ENCODE measurements at regions not wholly inside any gene's neighbourhood (a gene's known extent, or its start where the extent isn't known, plus 50 kb on each side); places are given as distances from the start of the nearest gene placed in this dataset.
A peak's percentile ranks its signal among the peaks of the same experiment; 100 is the strongest.

- intact Hi-C loops (cut with DNase I; ENCODE audit: low total_unique reads): no loop called here
- 0 to 15% (median 9%) methylated on average over 1 of the region's 1 CpG for WGBS, 5 donors
- H3K36me3 ChIP-seq: no peaks in the 10 kb centered on the region
- no peaks in the 10 kb centered on the region for H3K9me3 ChIP-seq
- H3K27ac ChIP-seq: peak overlapping the region in 7 of 8 donors; percentile 64 to 95 (median 92)
- peaks cover 0 to 3% (median 0%) of the 10 kb centered on the region in 7 donors for H3K27me3 ChIP-seq (replicated peaks in 1 of 7)
- TF ChIP-seq CTCF (IDR thresholded peaks at IDR 0.05 in 8 of 11, conservative IDR thresholded peaks at IDR 0.05 in 3 of 11): no peak
- TF ChIP-seq POLR2A (IDR thresholded peaks at IDR 0.05): peak in 1 of 3 donors; percentile 27
- TF ChIP-seq POLR2AphosphoS5 (IDR thresholded peaks at IDR 0.05): peak in 1 of 3 donors; percentile 12
- peak overlapping the region in 1 of 8 donors; percentile 60 for H3K4me3 ChIP-seq
- DNase-seq: no peak
- peaks cover 13 to 60% (median 37%) of the 10 kb centered on the region in 6 donors for H3K4me1 ChIP-seq
Measured at GRCh38 chr7:106424476-106425016, 139.8 kb upstream of the NAMPT start.

GRCh38 chr7:106423821-106424475 is 139.2 kb upstream of the NAMPT start:
- WGBS, 5 donors: 76 to 91% (median 87%) methylated on average over 5 of the region's 5 CpGs
- H3K36me3 ChIP-seq: no peaks in the 10 kb centered on the region
- TF ChIP-seq CTCF (IDR thresholded peaks at IDR 0.05 in 8 of 11, conservative IDR thresholded peaks at IDR 0.05 in 3 of 11) (no peak), POLR2AphosphoS5 (IDR thresholded peaks at IDR 0.05) (no peak), POLR2A (IDR thresholded peaks at IDR 0.05) (no peak)
- H3K27ac ChIP-seq: peak overlapping the region in 7 of 8 donors; percentile 64 to 95 (median 92)
- intact Hi-C loops (cut with DNase I; ENCODE audit: low total_unique reads): no loop called here
- no peak for DNase-seq
- H3K27me3 ChIP-seq (replicated peaks in 1 of 7): peaks cover 0 to 3% (median 0%) of the 10 kb centered on the region in 7 donors
- H3K4me3 ChIP-seq: peak overlapping the region in 1 of 8 donors; percentile 60
- H3K9me3 ChIP-seq: no peaks in the 10 kb centered on the region
- peaks cover 13 to 66% (median 39%) of the 10 kb centered on the region in 6 donors for H3K4me1 ChIP-seq

- no peak for TF ChIP-seq POLR2AphosphoS5 (IDR thresholded peaks at IDR 0.05)
- TF ChIP-seq POLR2A (IDR thresholded peaks at IDR 0.05): no peak
- TF ChIP-seq CTCF (IDR thresholded peaks at IDR 0.05 in 8 of 11, conservative IDR thresholded peaks at IDR 0.05 in 3 of 11): no peak
- Histone ChIP-seq H3K27ac (peak overlapping the region in 5 of 8 donors; percentile 86 to 95 (median 92)), H3K36me3 (no peaks in the 10 kb centered on the region), H3K9me3 (no peaks in the 10 kb centered on the region), H3K27me3 (replicated peaks in 1 of 7) (peaks cover 0 to 3% (median 0%) of the 10 kb centered on the region in 7 donors), H3K4me1 (peaks cover 13 to 73% (median 44%) of the 10 kb centered on the region in 6 donors), H3K4me3 (peak overlapping the region in 1 of 8 donors; percentile 60)
- intact Hi-C loops (cut with DNase I; ENCODE audit: low total_unique reads): no loop called here
- WGBS, 5 donors: 72 to 86% (median 81%) methylated on average over 5 of the region's 5 CpGs
- DNase-seq: no peak
Measured at GRCh38 chr7:106423111-106423510, 138.3 kb upstream of the NAMPT start.

- peak; percentile 82 for DNase-seq
- Histone ChIP-seq H3K4me3 (peak overlapping the region in 1 of 8 donors; percentile 60), H3K36me3 (no peaks in the 10 kb centered on the region), H3K9me3 (peaks cover 0 to 13% (median 10%) of the 10 kb centered on the region in 8 donors), H3K27me3 (replicated peaks in 1 of 7) (peaks cover 0 to 3% (median 0%) of the 10 kb centered on the region in 7 donors), H3K27ac (peak overlapping the region in 7 of 8 donors; percentile 80 to 95 (median 92)), H3K4me1 (peaks cover 13 to 83% (median 48%) of the 10 kb centered on the region in 6 donors)
- WGBS, 5 donors: 54 to 75% (median 59%) methylated on average over 6 of the region's 6 CpGs
- TF ChIP-seq POLR2AphosphoS5 (IDR thresholded peaks at IDR 0.05) (peak; percentile 53 to 88 (median 65)), CTCF (IDR thresholded peaks at IDR 0.05 in 8 of 11, conservative IDR thresholded peaks at IDR 0.05 in 3 of 11) (no peak), POLR2A (IDR thresholded peaks at IDR 0.05) (no peak)
- intact Hi-C loops (cut with DNase I; ENCODE audit: low total_unique reads): no loop called here
Measured at GRCh38 chr7:106421181-106421762, 136.5 kb upstream of the NAMPT start.

Data from spleen (tissue), 11 donors.